Kidney (tissue), 13 donors: ENCODE measurements at regions not wholly inside any gene's neighbourhood (a gene's known extent, or its start where the extent isn't known, plus 50 kb on each side); places are given as distances from the start of the nearest gene placed in this dataset.

Source experiments
- DNase-seq, 5 donors: peaks; one replicate each; pipeline ENCODE4 v3.0.0-alpha.2; 2013 to 2020
- FAIRE-seq: peaks from 2 replicates; lab custom pipeline; 2012; peaks lifted over from hg19 to GRCh38; lab: Jason Lieb, UNC
- H3K27ac ChIP-seq, 2 donors: one replicate each; pipeline ENCODE4 v1.7.0; 2013; ENCODE audit warnings: low read depth in 2 of 2, low read length in 2 of 2, inconsistent platforms in 1 of 2
- H3K27me3 ChIP-seq: one replicate; pipeline ENCODE4 v1.7.1; 2013; ENCODE audit warnings: low read length, inconsistent platforms; ENCODE audit not compliant: control insufficient read depth, insufficient read depth
- H3K36me3 ChIP-seq, 3 donors: one replicate each; pipeline versions ENCODE4 v1.7.0 to v1.7.1; 2013; ENCODE audit warnings: low read length in 3 of 3, control low read depth in 1 of 3, inconsistent platforms in 1 of 3; ENCODE audit not compliant: insufficient read depth in 3 of 3, control insufficient read depth in 2 of 3
- H3K4me1 ChIP-seq, 3 donors: one replicate each; pipeline versions ENCODE4 v1.7.0 to v1.7.1; 2013; ENCODE audit warnings: low read length in 3 of 3, inconsistent platforms in 1 of 3, low read depth in 1 of 3; ENCODE audit not compliant: control insufficient read depth in 2 of 3, insufficient read depth in 2 of 3
- H3K4me3 ChIP-seq, 3 donors: one replicate each; pipeline versions ENCODE4 v1.7.0 to v1.8.1; 2013; ENCODE audit warnings: low read length in 3 of 3, control low read depth in 1 of 3, inconsistent platforms in 1 of 3
- H3K9ac ChIP-seq, 3 donors: one replicate each; pipeline versions ENCODE4 v1.7.0 to v1.7.1; 2013; ENCODE audit warnings: low read length in 3 of 3, control low read depth in 1 of 3, inconsistent platforms in 1 of 3
- H3K9me3 ChIP-seq, 3 donors: one replicate each; pipeline versions ENCODE4 v1.7.0 to v1.7.1; 2013; ENCODE audit warnings: low read length in 3 of 3, control low read depth in 1 of 3, inconsistent platforms in 1 of 3; ENCODE audit not compliant: control insufficient read depth in 2 of 3, insufficient read depth in 1 of 3
- intact Hi-C: fragments of 100-400 bp; cut with DNase I; formaldehyde crosslinking; loops from one replicate; pipeline ENCODE4 v1.11.1; 2022
- TF ChIP-seq, protein P1 (sequence below): IDR thresholded peaks from 3 replicates; pipeline ENCODE4 v1.5.1; 2012; ENCODE audit warnings: mild to moderate bottlenecking, moderate library complexity, borderline replicate concordance; ENCODE audit not compliant: insufficient read depth; ENCODE audit errors: extremely low read depth
- donor health status: control.
- donor health status: control.
- donor health status: control.
- donor health status: control.
- donor health status: control.
- donor health status: DM: yes; HTN: yes; CAD: no.
- donor health status: Normal renal cell carcinoma (clear cell type).

DNA sequence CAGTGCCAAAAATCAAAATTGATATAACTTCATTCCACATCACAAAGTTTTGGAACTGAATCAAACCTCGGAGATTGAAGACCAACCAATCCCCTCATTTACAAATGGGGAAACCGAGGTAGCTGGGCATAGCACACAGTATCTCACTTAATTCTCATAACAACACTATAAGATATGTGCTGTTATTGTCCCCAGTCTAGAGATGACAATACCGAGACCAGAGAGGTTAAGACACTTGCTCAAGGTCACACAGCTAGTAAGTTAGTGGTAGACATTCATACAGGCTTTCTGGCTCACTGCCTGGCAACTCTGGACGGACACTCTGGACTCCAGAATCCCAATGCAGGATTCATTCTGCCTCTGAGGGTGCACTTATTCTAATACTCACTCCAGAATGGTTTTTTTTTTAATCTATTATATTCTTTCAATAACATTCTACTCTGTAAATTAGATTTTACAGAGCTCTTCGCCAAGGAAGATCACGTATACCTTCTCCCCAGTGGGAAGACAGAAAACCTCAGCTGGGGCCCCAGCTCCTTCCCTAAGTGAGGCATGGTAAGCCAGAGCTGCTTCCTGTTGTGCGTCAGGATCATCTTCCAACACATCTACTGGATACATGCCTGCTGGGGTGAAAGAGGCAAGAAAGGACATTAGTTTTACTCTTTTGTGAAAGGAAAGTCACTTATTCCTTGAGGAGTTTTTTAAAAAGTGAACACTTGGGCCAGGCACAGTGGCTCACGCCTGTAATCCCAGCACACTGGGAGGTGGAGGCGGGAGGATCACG lies 128.4 kb upstream of the IGF1R start:
- Histone ChIP-seq H3K27ac (no peak overlapping the region), H3K9me3 (no peaks in the 10 kb centered on the region), H3K36me3 (no peaks in the 10 kb centered on the region), H3K4me1 (no peaks in the 10 kb centered on the region), H3K4me3 (no peak overlapping the region), H3K27me3 (no peaks in the 10 kb centered on the region), H3K9ac (no peak overlapping the region)
- no peak for DNase-seq
- TF ChIP-seq, protein P1, sequence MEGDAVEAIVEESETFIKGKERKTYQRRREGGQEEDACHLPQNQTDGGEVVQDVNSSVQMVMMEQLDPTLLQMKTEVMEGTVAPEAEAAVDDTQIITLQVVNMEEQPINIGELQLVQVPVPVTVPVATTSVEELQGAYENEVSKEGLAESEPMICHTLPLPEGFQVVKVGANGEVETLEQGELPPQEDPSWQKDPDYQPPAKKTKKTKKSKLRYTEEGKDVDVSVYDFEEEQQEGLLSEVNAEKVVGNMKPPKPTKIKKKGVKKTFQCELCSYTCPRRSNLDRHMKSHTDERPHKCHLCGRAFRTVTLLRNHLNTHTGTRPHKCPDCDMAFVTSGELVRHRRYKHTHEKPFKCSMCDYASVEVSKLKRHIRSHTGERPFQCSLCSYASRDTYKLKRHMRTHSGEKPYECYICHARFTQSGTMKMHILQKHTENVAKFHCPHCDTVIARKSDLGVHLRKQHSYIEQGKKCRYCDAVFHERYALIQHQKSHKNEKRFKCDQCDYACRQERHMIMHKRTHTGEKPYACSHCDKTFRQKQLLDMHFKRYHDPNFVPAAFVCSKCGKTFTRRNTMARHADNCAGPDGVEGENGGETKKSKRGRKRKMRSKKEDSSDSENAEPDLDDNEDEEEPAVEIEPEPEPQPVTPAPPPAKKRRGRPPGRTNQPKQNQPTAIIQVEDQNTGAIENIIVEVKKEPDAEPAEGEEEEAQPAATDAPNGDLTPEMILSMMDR = no peak
- no peak for FAIRE-seq
- intact Hi-C loops = loop anchor here (5.0 to 10.0 kb wide), 2 partner anchors 142 to 555 kb away; no protein-coding TSS in a partner anchor

DNA sequence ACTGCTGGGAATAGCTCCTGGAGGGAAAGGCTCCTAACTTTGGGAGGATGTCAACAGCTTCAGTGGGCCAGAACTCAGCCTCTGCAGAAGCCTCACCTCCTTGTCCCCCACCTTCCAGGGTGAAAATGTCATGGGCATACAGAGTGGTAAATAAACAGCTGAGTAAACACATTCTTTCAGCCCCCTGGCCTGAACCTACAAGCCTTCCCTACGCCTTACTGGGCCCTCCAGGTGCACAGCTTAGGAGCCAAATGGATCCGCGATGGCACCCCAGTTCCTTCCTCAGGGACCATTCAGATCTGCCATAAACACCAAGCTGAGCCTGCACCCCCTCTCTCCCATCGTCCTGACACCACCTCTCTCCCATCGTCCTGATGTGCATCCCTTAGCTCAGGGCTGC lies 126.2 kb upstream of the IGF1R start:
- Histone ChIP-seq H3K9me3 (no peaks in the 10 kb centered on the region), H3K36me3 (no peaks in the 10 kb centered on the region), H3K9ac (no peak overlapping the region), H3K27ac (no peak overlapping the region), H3K4me3 (no peak overlapping the region), H3K27me3 (no peaks in the 10 kb centered on the region), H3K4me1 (no peaks in the 10 kb centered on the region)
- intact Hi-C loops = loop anchor here (5.0 to 10.0 kb wide), 2 partner anchors 140 to 553 kb away; no protein-coding TSS in a partner anchor
- no peak for DNase-seq
- TF ChIP-seq, protein P1 = no peak
- no peak for FAIRE-seq

DNA sequence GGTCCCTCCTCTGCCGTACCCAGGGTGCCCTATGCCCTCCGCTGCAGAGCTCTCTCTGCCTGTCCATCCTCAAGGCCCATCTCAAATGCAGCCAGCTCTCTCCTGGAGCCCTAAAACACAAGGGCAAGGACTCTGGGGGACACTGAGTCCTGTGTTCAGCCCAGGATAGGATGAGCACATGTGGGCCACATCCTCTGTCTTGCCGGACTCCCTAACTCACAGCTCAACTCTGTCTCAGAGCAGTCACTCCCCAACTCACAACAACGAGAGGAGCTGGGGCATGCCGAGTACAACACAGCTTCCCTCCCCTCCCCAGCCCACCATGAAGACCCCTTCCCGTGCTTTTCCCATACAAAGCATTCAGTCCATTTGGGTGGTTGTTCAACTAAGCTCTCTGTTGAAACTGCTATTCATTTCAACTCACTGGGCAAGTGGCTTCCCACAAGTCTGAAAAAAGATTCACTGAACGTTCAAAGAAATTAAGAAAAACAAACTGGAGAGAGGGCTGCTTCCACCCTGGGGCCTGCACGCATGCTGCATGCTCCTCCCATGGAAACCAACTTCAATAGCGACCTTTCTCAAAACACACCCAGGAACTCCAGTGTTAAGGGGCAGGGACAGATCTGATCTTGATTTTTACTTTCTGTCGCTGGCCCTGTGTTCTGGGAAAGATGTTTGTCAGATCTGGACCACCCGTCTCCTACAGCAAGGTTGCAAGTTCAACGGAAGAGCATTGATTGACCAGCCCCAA lies 124.3 kb upstream of the IGF1R start:
- no peaks in the 10 kb centered on the region for H3K4me1 ChIP-seq
- H3K9me3 ChIP-seq = no peaks in the 10 kb centered on the region
- no peaks in the 10 kb centered on the region for H3K27me3 ChIP-seq
- DNase-seq (peak in 1 of 5 donors; percentile 46), FAIRE-seq (no peak)
- no peak overlapping the region for H3K27ac ChIP-seq
- no peak overlapping the region for H3K9ac ChIP-seq
- H3K4me3 ChIP-seq = no peak overlapping the region
- intact Hi-C loops = loop anchor here (5.0 to 10.0 kb wide), 2 partner anchors 138 to 551 kb away; no protein-coding TSS in a partner anchor
- TF ChIP-seq, protein P1 = no peak
- no peaks in the 10 kb centered on the region for H3K36me3 ChIP-seq
